ENCODE measurements at regions not wholly inside any gene's neighbourhood (a gene's known extent, or its start where the extent isn't known, plus 50 kb on each side); places are given as distances from the start of the nearest gene placed in this dataset.

DNA sequence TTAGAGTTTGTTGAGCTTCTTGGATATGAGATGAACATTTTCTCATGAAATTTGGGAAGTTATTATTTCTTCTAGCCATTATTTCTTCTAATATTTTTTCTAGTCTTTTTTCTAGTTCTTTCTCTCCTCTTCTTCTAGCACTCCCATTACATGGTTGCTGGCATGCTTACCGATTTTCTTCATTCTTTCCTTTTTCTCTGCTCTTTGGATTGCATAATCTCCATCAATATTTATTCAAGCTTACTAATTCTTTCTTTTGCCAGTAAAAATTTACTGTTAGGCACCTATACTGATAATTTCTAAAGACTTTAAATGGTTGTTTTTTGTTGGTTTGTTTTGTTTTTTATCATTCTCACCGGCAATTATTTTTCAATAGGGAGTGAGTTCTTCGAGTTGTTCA lies 114.8 kb upstream of the RASEF start:
- no peak for TF ChIP-seq CTCF (IDR thresholded peaks at IDR 0.05; ENCODE audit: low read depth, low read length)
- no peak for TF ChIP-seq POLR2A (IDR thresholded peaks at IDR 0.05; ENCODE audit: extremely low read depth, insufficient read length)

Measured in NB4 (cell line).